ENCODE measurements at regions not wholly inside any gene's neighbourhood (a gene's known extent, or its start where the extent isn't known, plus 50 kb on each side); places are given as distances from the start of the nearest gene placed in this dataset.

DNA sequence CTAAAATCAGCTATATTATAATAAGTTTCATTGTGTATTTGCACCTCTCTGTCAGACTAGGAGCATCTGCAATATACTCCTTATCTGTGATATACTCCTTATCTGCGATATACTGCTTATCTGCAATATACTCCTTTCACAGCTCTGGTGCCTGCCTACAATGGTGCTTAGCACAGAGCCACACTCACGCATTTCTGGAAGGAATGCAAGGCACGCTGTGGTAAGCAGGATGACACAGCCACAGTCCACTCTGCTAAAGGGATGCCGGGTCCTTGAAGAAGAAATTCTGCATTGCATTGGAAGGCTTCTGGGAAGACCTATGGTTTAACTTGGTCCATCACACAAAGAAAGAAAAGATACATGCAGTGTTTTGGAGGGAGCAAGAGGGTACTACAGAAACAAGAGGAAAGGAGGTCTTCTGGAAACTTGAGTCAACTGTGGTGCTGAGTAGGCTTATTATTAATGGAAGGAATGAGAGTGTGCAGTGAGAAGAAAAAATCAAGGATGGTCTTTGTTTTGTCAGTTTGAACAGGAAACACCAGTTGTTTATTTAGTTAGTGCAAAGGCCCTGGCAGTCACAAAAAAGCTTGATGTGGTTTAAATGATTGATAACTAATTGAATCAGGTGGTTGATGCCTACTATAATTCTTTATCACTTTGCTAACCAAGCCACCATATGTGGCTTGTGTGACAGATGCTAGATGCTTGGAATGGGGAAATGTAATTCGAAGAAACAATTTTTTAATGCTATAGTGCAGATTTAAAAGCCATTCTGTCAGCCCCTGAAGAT lies 342.3 kb downstream of the GRXCR1 start:
- TF ChIP-seq YY1 (IDR thresholded peaks at IDR 0.05; ENCODE audit: insufficient read depth, insufficient read length) (no peak), ZNF274 (IDR thresholded peaks at IDR 0.05; ENCODE audit: low read depth, low read length) (no peak), SUZ12 (IDR thresholded peaks at IDR 0.05; ENCODE audit: extremely low read depth, insufficient read depth, insufficient read length) (no peak)
